Osteoblast (primary cell): ENCODE measurements at regions not wholly inside any gene's neighbourhood (a gene's known extent, or its start where the extent isn't known, plus 50 kb on each side); places are given as distances from the start of the nearest gene placed in this dataset.
"Not testable (repeated sequence)": the region's sequence is repeated elsewhere in the genome, so short reads cannot be mapped to it uniquely, and the experiment has no call there.

Experiments
- DNase-seq: peaks from one replicate; pipeline ENCODE4 v3.0.0; 2011; ENCODE audit warnings: low spot score, mixed read lengths; ENCODE audit not compliant: insufficient read length; ENCODE audit errors: missing footprints
- H2AFZ ChIP-seq: 2 replicates; pipeline ENCODE4 v1.6.0; 2011; ENCODE audit warnings: mild to moderate bottlenecking, low read length
- H3K27ac ChIP-seq: 2 replicates; pipeline ENCODE4 v1.5.1; 2011; ENCODE audit warnings: mild to moderate bottlenecking, low read depth, low read length, moderate library complexity
- H3K27me3 ChIP-seq: 2 replicates; pipeline ENCODE4 v1.6.0; 2012; ENCODE audit warnings: mild to moderate bottlenecking, control low read depth, inconsistent platforms, low read length, moderate library complexity; ENCODE audit not compliant: insufficient read depth
- H3K36me3 ChIP-seq: 2 replicates; pipeline ENCODE4 v1.5.1; 2011; ENCODE audit warnings: mild to moderate bottlenecking, low read length, control low read depth, moderate library complexity; ENCODE audit not compliant: insufficient read depth
- H3K4me1 ChIP-seq: 2 replicates; pipeline ENCODE4 v1.5.1; 2011; ENCODE audit warnings: mild to moderate bottlenecking, low read length, control low read depth, moderate library complexity; ENCODE audit not compliant: insufficient read depth
- H3K4me2 ChIP-seq: 2 replicates; pipeline ENCODE4 v1.6.0; 2011; ENCODE audit warnings: mild to moderate bottlenecking, low read length; ENCODE audit not compliant: insufficient read depth
- H3K4me3 ChIP-seq: fragments of 200-600 bp; sonication (generic); 3 replicates; pipeline ENCODE4 v1.5.1; 2012; ENCODE audit warnings: mild to moderate bottlenecking, low read length, inconsistent platforms; ENCODE audit not compliant: insufficient read depth
- H3K79me2 ChIP-seq: 2 replicates; pipeline ENCODE4 v1.6.0; 2012; ENCODE audit warnings: mild to moderate bottlenecking, low read length, control low read depth, inconsistent platforms; ENCODE audit not compliant: insufficient read depth
- H3K9me3 ChIP-seq: 2 replicates; pipeline ENCODE4 v1.5.1; 2011; ENCODE audit warnings: low read depth, low read length, control low read depth
- H4K20me1 ChIP-seq: 2 replicates; pipeline ENCODE4 v1.6.0; 2012; ENCODE audit warnings: mild to moderate bottlenecking, low read length, control low read depth; ENCODE audit not compliant: insufficient read depth
- TF ChIP-seq, protein P1 (sequence below): IDR thresholded peaks from 2 replicates; pipeline ENCODE4 v1.5.1; 2011; ENCODE audit warnings: mild to moderate bottlenecking, low read depth, low read length, moderate library complexity; ENCODE audit errors: extremely low read depth

DNA sequence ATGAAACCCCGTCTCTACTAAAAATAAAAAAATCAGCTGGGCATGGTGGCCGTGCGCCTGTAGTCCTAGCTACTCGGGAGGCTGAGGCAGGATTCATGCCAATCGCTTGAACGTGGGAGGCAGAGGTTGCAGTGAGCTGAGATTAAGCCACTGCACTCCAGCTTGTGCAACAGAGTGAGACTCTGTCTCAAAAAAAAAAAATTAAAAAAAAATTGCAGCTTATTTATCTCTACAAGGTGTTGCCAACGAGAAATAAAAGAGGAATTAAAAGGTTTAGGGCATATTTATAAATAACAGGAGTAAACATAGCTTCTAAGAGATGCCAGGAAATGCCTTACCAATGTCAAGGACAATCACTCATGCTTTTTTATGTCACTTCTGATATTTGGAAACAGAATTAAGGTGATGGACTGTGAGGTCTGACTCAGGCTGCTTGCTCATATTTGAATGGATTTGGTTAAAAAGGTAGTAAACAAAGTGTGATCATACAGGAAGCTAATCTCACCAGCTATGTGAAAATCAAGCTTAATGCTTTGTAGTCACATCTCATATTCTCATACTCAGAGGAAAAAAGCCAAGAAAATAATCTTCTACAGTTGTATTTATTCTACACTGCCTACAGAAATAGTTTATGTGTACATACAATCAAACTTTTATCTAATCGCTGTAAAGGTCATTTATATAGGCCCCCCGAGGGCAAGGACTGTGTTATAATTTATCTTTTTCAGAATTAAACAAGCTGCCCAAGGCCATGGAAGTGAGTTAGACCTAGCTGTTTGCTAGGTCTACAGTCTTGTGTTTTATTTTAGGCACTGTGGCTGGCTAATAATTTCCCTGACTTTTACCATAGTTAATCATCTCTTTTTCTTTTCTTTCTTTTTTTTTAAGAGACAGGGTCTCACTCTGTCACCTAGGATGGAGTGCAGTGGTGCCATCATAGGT lies 61.1 kb upstream of the RBMX start:
- no peaks in the 10 kb centered on the region for H3K27me3 ChIP-seq
- TF ChIP-seq, protein P1, sequence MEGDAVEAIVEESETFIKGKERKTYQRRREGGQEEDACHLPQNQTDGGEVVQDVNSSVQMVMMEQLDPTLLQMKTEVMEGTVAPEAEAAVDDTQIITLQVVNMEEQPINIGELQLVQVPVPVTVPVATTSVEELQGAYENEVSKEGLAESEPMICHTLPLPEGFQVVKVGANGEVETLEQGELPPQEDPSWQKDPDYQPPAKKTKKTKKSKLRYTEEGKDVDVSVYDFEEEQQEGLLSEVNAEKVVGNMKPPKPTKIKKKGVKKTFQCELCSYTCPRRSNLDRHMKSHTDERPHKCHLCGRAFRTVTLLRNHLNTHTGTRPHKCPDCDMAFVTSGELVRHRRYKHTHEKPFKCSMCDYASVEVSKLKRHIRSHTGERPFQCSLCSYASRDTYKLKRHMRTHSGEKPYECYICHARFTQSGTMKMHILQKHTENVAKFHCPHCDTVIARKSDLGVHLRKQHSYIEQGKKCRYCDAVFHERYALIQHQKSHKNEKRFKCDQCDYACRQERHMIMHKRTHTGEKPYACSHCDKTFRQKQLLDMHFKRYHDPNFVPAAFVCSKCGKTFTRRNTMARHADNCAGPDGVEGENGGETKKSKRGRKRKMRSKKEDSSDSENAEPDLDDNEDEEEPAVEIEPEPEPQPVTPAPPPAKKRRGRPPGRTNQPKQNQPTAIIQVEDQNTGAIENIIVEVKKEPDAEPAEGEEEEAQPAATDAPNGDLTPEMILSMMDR: no peak
- no peak overlapping the region for H3K4me3 ChIP-seq
- no peak overlapping the region for H3K27ac ChIP-seq
- H3K9me3 ChIP-seq: no peaks in the 10 kb centered on the region
- no peaks in the 10 kb centered on the region for H4K20me1 ChIP-seq
- no peaks in the 10 kb centered on the region for H3K36me3 ChIP-seq
- H2AFZ ChIP-seq: no peak overlapping the region
- no peaks in the 10 kb centered on the region for H3K4me1 ChIP-seq
- no peak for DNase-seq
- H3K4me2 ChIP-seq: no peak overlapping the region
- H3K79me2 ChIP-seq: no peaks in the 10 kb centered on the region

DNA sequence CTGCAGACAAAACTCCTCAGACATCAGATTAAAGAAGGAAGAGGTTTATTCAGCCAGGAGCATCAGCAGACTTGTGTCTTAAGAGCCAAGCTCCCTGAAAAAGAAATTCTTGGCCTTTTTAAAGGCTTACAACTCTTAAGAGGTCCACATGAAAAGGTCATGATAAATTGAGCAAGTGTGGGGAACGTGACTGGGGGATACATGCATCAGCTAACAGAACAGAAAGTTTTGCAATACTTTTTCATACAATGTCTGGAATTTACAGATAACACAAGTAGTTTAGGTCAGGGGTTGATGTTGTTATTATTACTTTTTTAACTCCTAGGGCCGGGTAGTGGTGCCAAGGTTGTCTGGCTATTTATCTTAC lies 55.6 kb upstream of the RBMX start:
- Histone ChIP-seq H2AFZ (no peak overlapping the region), H3K36me3 (no peaks in the 10 kb centered on the region), H3K4me2 (no peak overlapping the region), H4K20me1 (no peaks in the 10 kb centered on the region), H3K27me3 (no peaks in the 10 kb centered on the region), H3K27ac (no peak overlapping the region), H3K4me3 (no peak overlapping the region), H3K9me3 (no peaks in the 10 kb centered on the region), H3K4me1 (no peaks in the 10 kb centered on the region), H3K79me2 (no peaks in the 10 kb centered on the region)
- TF ChIP-seq, protein P1: no peak
- no peak for DNase-seq

DNA sequence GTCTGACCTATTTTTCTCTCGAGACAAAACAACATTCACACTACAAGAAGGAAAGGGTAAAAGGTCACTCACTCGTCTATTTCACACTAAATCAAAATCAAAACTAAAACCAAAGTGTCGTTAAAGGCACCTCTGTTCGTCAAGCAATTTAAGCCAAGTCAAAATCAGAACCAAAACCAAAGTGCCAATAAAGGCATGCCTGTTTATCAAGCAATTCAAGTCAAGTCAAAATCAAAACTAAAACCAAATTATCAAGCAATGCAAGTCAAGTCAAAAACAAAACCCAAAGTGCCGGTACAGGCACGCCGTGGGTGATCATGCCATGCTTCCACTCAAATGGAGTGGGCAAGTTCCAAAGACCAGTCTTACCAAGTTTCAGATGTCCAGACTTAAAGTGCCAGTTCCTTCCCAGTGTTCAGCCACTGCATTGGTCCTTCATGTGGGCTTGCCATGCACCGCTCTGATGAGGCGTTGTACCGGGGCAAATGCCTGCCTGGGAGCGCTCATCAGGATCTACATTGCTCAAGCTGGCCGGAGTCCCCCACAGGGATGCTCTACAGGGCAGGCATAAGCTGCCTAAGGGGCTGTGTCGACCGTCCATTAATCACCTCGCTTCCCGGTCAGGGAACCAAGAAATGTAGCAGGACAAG lies 55.1 kb upstream of the RBMX start:
- not testable (repeated sequence) for H2AFZ ChIP-seq, H3K4me3 ChIP-seq, H3K27me3 ChIP-seq, H4K20me1 ChIP-seq, H3K4me2 ChIP-seq, DNase-seq, H3K4me1 ChIP-seq, H3K79me2 ChIP-seq, H3K36me3 ChIP-seq, H3K27ac ChIP-seq, H3K9me3 ChIP-seq

DNA sequence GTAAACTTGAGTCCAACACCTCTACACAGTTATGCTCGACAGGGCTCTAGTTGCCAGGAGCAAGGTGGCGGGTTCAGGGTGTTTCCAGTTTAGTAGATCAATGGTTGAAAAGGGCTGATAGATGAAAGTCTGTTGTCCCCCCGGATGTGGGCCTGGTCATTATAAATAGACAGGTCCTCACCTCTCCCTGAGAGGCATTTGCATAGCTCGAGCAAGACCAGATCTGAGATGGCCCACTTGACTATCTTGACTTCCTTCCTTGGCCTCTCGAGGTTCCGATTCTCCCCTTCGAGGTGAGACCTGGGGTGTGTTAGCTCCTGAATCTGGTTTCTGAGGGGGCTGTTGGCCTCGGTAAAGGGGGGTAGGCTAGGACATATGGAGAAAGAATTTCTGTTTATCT lies 54.1 kb upstream of the RBMX start:
- not testable (repeated sequence) for H3K4me3 ChIP-seq, H3K27ac ChIP-seq, H3K4me1 ChIP-seq, DNase-seq, H3K79me2 ChIP-seq, H2AFZ ChIP-seq, H3K27me3 ChIP-seq, H3K9me3 ChIP-seq, H3K4me2 ChIP-seq, H4K20me1 ChIP-seq, H3K36me3 ChIP-seq

DNA sequence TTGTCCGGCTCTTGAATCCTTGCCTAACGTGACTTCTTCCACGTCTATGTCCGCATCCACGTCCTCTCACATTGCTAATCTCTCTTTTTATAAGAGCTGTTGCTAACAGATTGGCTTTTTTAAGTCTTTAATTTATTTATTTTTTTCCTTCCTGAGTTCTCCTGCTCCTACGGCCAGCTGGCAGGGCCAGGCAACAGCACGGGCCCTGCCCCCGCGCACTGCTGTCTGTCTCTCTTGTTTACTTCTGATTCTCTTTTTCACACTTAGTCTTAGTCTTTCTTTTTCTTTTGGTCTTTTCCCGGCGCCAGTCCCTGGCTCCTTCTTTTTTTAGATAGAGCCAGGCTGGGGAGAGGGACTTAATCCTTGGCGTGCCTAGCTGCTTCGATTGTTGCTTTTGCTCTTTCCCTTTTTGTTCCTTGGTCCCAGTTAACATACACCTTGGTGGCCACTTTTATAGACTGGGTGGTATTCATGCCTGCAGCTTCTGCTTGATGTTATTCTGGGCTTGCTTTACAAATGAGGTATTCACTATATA lies 53.2 kb upstream of the RBMX start:
- H3K4me1 ChIP-seq: no peaks in the 10 kb centered on the region
- H3K4me3 ChIP-seq: no peak overlapping the region
- TF ChIP-seq, protein P1: no peak
- no peak overlapping the region for H2AFZ ChIP-seq
- no peaks in the 10 kb centered on the region for H3K9me3 ChIP-seq
- no peaks in the 10 kb centered on the region for H3K79me2 ChIP-seq
- no peaks in the 10 kb centered on the region for H4K20me1 ChIP-seq
- no peaks in the 10 kb centered on the region for H3K27me3 ChIP-seq
- H3K36me3 ChIP-seq: no peaks in the 10 kb centered on the region
- no peak overlapping the region for H3K27ac ChIP-seq
- H3K4me2 ChIP-seq: no peak overlapping the region
- DNase-seq: no peak
